Inflammatory macrophage treated with lipopolysaccharide for 4 hours (primary cell): ENCODE measurements at regions not wholly inside any gene's neighbourhood (a gene's known extent, or its start where the extent isn't known, plus 50 kb on each side); places are given as distances from the start of the nearest gene placed in this dataset.
"Not testable (repeated sequence)": the region's sequence is repeated elsewhere in the genome, so short reads cannot be mapped to it uniquely, and the experiment has no call there.

ENCODE experiments used
- DNase-seq: peaks from one replicate; pipeline ENCODE4 v3.0.0-alpha.2; 2020

GRCh38 chr6:130676077-130676772 lies 151.0 kb upstream of the SMLR1 start:
- DNase-seq, result no peak

GRCh38 chr6:130676773-130677144 lies 150.4 kb upstream of the SMLR1 start:
- no peak for DNase-seq

DNA sequence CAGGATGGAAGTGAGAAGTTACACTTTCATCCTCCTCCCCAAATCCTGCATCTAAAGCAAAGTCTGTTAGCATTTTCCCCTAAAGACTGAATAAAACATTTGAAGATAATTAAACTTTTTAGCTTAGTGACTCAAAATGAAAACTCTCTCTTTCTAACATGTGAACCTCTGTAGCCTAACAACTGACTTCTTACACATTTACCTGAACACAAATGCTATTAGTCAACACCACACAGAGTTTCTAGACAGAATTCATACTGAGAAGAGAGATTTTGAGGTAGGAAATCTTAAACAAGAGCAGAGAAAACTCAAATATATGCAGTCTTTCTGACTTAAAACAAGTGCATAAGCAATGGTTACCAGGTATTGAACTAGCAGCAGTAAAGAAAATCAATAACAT lies 149.9 kb upstream of the SMLR1 start:
- no peak for DNase-seq

DNA sequence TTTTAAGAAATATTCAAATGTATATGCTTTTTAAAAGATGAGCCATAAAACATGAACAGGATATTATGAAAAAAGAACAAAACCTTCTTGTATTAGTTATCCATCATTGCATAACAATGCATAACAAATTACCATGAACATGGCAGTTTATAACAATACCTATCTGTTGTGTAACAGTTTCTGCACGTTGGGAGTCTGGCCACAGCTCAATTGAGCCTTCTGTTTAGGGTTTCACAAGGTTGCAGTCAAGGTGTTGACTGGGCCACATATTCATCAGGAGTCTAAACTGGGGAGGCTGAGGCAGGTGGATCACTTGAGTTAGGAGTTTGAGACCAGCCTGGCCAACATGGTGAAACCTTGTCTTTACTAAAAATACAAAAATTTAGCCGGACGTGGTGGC lies 149.4 kb upstream of the SMLR1 start:
- DNase-seq, result no peak

DNA sequence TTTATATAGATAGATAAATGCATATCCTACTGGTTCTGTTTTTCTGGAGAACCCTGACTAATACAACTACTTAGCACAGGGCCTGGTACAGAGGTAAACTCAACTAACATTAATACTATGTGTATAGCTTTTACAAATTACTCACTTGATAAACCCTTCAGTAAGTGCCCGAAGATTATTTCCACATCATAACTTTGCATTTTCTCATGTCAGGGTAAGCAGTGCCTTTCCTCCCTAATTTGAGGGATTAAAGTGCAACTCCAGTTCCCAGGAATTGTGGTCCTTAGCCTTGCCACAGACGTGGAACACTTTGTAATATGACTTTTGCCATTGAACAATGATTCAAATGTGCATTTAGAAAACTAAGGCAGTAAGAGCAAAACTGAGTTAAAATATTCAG lies 147.5 kb upstream of the SMLR1 start:
- no peak for DNase-seq

GRCh38 chr6:130680116-130680515 lies 147.1 kb upstream of the SMLR1 start:
- DNase-seq, result no peak

DNA sequence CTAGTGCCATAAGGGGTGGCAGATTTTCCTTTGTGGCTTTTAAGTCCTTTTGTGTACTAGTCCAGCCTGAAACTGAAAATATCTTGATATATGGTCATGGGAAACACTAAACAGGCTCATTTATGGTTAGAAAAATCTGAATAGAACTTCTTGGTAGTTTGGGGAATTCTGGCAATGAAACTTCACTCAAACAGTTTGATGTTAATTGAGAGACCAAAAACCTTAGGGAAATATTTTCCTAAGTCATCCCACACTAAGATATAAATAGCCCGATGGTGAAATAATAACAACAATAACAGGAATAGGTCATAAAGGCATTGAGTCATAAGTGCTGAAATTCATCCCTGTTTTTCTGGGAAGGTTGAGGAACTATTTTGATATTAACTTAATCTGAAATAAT lies 146.2 kb upstream of the SMLR1 start:
- no peak for DNase-seq

DNA sequence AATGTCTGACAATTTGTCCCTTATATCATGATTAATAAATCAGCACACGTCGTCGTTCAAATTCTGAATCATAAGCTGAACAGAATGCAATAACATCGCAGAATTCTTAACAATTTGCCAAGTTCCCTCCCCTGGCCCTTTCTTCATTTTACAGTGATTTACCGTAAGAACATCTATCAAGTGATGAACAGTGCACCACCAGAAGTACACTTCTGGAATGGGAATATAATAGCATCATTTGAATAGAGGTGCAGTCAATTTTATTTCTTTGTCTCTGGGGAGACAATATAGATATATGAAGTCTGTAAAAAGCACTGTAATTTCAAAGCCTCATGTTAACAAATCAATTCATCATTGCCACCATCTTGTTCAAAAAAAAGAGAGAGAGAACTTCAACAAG lies 145.1 kb upstream of the SMLR1 start:
- DNase-seq, result no peak

- no peak for DNase-seq
These were observed 143.3 kb upstream of the SMLR1 start for GRCh38 chr6:130683761-130684517.

GRCh38 chr6:130692659-130693058 lies 134.5 kb upstream of the SMLR1 start:
- DNase-seq, result no peak

- no peak for DNase-seq
These were observed 133.3 kb upstream of the SMLR1 start for GRCh38 chr6:130693944-130694343.

- no peak for DNase-seq
These were observed 132.6 kb upstream of the SMLR1 start for GRCh38 chr6:130694606-130695005.

- DNase-seq, result no peak
These were observed 130.4 kb upstream of the SMLR1 start for GRCh38 chr6:130696806-130697205.

GRCh38 chr6:130697271-130697994 lies 129.8 kb upstream of the SMLR1 start:
- DNase-seq, result no peak

DNA sequence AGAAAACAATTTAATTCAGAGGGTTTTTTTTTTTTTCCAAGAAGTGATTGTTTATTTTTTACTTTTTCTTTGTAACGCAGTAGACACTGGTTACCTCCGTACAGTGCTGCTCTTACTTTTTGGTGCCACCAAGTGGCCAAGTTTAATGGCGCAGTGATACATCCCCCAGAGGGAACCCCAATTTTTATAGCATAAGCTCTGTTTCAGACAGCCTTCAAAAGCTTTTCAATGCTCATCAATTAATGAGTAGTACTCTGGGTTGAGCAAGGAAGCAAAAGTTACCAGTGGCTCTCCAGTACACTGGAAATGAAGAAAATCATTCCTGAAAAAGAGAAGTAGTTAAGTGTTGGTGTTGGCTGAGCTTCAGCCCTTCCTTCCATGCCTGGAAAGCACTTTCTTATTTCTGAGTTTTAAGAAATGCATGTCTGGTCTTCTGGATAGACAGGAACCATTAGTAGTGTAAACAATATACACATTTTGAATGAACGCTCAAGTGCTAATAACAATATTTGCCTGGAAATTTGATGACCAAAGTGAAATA lies 129.1 kb upstream of the SMLR1 start:
- peak; percentile 18 for DNase-seq

- DNase-seq, result peak; percentile 4
These were observed 127.5 kb upstream of the SMLR1 start for GRCh38 chr6:130699742-130700141.

DNA sequence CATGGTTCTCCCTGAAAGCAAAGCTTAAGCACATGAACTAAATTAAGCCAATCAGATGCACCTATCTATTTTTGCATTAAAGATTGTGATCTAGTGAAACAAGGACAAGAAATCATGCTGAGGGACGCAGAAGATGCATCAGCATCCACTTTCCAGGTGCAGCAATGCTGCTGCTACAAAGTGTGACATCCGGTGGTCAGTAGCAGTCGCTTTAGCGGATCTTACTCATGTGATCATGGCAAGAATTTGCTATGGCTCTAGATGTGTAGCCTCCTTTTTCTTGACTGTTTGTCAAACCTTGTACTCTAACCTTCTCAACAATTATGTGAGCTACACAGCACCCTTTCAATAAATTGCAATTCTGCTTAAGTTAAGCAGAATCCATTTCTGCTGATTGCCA lies 126.8 kb upstream of the SMLR1 start:
- no peak for DNase-seq

DNA sequence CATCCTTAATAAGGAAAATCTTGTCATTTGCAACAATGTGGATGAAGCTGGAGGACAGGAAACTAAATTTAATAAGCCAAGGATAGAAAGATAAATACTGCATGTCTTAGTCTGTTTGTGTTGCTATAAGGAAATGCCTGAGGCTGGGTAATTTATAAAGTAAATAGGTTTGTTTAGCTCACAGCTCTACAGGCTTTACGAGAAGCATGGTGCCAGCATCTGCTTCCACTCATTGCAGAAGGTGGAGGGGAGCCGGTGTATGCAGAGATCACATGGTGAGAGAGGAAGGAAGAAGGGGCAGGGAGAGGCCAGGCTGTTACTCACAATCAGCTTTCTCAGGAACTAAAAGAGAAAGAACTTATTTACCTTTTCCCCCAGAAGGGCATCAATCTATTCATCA lies 118.9 kb upstream of the SMLR1 start:
- no peak for DNase-seq

- DNase-seq, result not testable (repeated sequence)
These were observed 115.6 kb upstream of the SMLR1 start for GRCh38 chr6:130711641-130712040.

DNA sequence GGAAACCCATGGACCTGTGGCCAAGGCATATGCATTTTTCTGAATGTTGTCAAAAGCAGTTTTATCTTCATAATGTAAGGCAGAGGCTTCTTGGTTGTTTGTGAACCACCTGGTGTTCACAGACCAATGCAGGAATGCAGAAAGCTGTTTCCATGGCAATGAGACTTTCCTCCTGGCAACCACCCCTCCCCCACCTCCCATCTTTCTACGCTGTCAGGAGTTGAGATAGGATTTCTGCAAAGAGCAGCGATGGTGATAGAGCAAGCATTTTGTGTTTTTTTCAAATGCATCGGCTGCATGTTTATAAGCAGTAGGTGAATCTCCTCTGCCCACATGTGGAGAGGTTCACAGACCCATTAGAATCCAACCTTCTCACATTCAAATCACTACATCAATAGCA lies 114.1 kb upstream of the SMLR1 start:
- DNase-seq, result no peak

DNA sequence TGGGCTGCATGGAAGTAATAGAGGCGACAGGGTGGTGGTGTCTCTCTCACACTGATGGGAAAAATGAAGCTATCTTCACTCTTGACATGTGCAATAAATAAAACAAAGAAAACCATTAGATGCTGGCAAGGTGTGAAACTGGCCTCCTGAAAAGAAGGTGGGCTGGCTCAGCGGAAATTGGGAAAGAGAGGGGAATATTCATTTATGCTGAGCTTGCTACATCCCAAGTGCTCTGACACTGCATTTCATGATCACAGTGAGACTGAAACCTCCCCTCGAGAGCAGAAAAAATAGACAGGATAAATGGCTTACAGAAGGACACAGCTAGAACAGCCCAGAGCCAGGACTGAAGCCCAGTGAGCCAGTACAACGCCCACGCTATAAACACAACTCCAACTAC lies 112.1 kb upstream of the SMLR1 start:
- DNase-seq, result no peak

DNA sequence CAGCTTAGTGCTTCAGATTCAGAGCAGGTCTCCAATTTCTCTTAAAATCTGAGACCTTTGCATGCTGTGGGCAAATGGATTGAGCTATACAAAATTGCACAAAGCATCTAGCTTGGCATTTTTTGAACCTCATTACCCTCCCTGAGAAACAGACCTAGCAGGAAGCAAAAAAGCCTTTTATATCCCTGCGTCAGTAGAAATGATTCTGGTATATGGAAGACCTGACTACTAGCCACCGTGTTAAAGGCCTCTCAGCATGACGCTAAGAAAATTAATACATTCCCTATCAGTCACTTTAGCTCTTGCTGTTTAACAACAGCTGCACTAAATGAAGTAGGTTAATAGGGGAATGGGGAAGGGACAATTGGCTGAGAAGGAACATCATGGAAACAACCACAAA lies 110.7 kb upstream of the SMLR1 start:
- no peak for DNase-seq

GRCh38 chr6:130717657-130718056 lies 109.5 kb upstream of the SMLR1 start:
- no peak for DNase-seq
